Hepatocyte (in vitro differentiated cells): ENCODE measurements at regions not wholly inside any gene's neighbourhood (a gene's known extent, or its start where the extent isn't known, plus 50 kb on each side); places are given as distances from the start of the nearest gene placed in this dataset.

Experiments
- DNase-seq: peaks from one replicate; pipeline ENCODE4 v3.0.0-alpha.2; 2016; ENCODE audit warnings: low spot score
- H2AFZ ChIP-seq: fragments of 200-600 bp; sonication (generic); 2 replicates; pipeline ENCODE4 v1.6.0; 2016; ENCODE audit warnings: antibody characterized with exemption, mild to moderate bottlenecking
- H3K27ac ChIP-seq: fragments of 200-600 bp; sonication (generic); 2 replicates; pipeline ENCODE4 v1.5.1; 2016; ENCODE audit warnings: mild to moderate bottlenecking
- H3K27me3 ChIP-seq: fragments of 200-600 bp; sonication (generic); 2 replicates; pipeline ENCODE4 v1.6.1; 2016
- H3K36me3 ChIP-seq: fragments of 200-600 bp; sonication (generic); replicated peaks from 2 replicates; pipeline ENCODE4 v1.5.1; 2016; ENCODE audit warnings: low read depth; ENCODE audit not compliant: insufficient read depth
- H3K4me1 ChIP-seq: fragments of 200-600 bp; sonication (generic); 2 replicates; pipeline ENCODE4 v1.5.1; 2016; ENCODE audit warnings: mild to moderate bottlenecking, moderate library complexity; ENCODE audit not compliant: insufficient read depth
- H3K4me2 ChIP-seq: fragments of 200-600 bp; sonication (generic); 2 replicates; pipeline ENCODE4 v1.6.0; 2016
- H3K4me3 ChIP-seq: fragments of 200-600 bp; sonication (generic); 2 replicates; pipeline ENCODE4 v1.5.1; 2016; ENCODE audit warnings: mild to moderate bottlenecking
- H3K79me2 ChIP-seq: fragments of 200-600 bp; sonication (generic); 2 replicates; pipeline ENCODE4 v1.6.0; 2017; ENCODE audit warnings: mild to moderate bottlenecking
- H3K9me2 ChIP-seq: fragments of 200-600 bp; sonication (generic); replicated peaks from 2 replicates; pipeline ENCODE4 v1.6.0; 2017; ENCODE audit warnings: mild to moderate bottlenecking; ENCODE audit not compliant: insufficient read depth
- H3K9me3 ChIP-seq: fragments of 200-600 bp; sonication (generic); 2 replicates; pipeline ENCODE4 v1.5.1; 2016; ENCODE audit warnings: low read depth, mild to moderate bottlenecking
- H4K20me1 ChIP-seq: fragments of 200-600 bp; sonication (generic); 2 replicates; pipeline ENCODE4 v1.6.0; 2016; ENCODE audit warnings: mild to moderate bottlenecking; ENCODE audit not compliant: insufficient read depth, poor library complexity, severe bottlenecking
- EZH2 ChIP-seq: fragments of 200-600 bp; sonication (generic); IDR thresholded peaks from 2 replicates; pipeline ENCODE4 v1.6.1; 2016; ENCODE audit warnings: antibody characterized with exemption, mild to moderate bottlenecking, borderline replicate concordance
- EZH2phosphoT487 ChIP-seq: fragments of 200-600 bp; sonication (generic); IDR thresholded peaks from one replicate; pipeline ENCODE4 v1.6.1; 2018; ENCODE audit warnings: antibody characterized with exemption, mild to moderate bottlenecking, low read depth, moderate library complexity; ENCODE audit not compliant: unreplicated experiment, severe bottlenecking
- WGBS: methylation state at CpG from one replicate; pipeline ENCODE4 v1.1.6; 2016; ENCODE audit warnings: low lambda C conversion rate; ENCODE audit errors: missing lambda C conversion rate; 5-methylcytosine and 5-hydroxymethylcytosine counted together
- TF ChIP-seq, protein P1 (sequence below): fragments of 200-600 bp; sonication (generic); IDR thresholded peaks from 2 replicates; pipeline ENCODE4 v1.5.1; 2016; ENCODE audit warnings: antibody characterized with exemption, mild to moderate bottlenecking; ENCODE audit not compliant: poor library complexity

- Histone ChIP-seq H3K4me3 (no peak overlapping the region), H3K4me2 (no peak overlapping the region), H2AFZ (no peak overlapping the region), H3K36me3 (no peaks in the 10 kb centered on the region), H4K20me1 (no peaks in the 10 kb centered on the region), H3K79me2 (no peaks in the 10 kb centered on the region), H3K9me3 (no peaks in the 10 kb centered on the region), H3K9me2 (no peaks in the 10 kb centered on the region), H3K4me1 (peaks cover 21% of the 10 kb centered on the region), H3K27me3 (no peaks in the 10 kb centered on the region), H3K27ac (no peak overlapping the region)
- no peak for DNase-seq
- TF ChIP-seq EZH2 = no peak
- TF ChIP-seq, protein P1, sequence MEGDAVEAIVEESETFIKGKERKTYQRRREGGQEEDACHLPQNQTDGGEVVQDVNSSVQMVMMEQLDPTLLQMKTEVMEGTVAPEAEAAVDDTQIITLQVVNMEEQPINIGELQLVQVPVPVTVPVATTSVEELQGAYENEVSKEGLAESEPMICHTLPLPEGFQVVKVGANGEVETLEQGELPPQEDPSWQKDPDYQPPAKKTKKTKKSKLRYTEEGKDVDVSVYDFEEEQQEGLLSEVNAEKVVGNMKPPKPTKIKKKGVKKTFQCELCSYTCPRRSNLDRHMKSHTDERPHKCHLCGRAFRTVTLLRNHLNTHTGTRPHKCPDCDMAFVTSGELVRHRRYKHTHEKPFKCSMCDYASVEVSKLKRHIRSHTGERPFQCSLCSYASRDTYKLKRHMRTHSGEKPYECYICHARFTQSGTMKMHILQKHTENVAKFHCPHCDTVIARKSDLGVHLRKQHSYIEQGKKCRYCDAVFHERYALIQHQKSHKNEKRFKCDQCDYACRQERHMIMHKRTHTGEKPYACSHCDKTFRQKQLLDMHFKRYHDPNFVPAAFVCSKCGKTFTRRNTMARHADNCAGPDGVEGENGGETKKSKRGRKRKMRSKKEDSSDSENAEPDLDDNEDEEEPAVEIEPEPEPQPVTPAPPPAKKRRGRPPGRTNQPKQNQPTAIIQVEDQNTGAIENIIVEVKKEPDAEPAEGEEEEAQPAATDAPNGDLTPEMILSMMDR = no peak
- TF ChIP-seq EZH2phosphoT487 = no peak
- WGBS = 89% methylated on average over 12 of the region's 12 CpGs
Observed at GRCh38 chr9:129381481-129381957, 203.5 kb upstream of the IER5L start.

DNA sequence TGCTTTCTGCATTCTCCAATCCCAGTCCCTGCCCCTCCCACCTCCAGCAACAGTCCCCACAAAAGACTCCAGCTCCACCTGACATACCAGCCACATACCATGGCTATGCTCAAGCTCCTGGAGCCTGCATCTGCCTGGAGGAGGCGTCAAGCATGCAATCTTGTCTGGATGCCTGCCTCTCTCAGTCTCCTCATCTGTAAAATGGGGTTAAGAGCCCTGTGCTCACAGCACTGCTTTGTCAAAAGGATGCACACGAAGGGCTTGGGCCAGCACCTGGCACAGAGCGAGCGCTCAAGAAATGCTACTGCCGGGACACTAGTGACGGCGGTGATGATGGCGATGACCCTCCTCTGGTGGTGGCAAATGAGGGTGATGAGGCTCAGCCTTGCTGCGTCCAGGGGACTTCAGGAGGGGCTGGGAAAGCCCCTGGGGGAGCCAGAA, 202.9 kb upstream of the IER5L start:
- TF ChIP-seq EZH2 = no peak
- TF ChIP-seq, protein P1 = no peak
- TF ChIP-seq EZH2phosphoT487 = no peak
- Histone ChIP-seq H3K36me3 (no peaks in the 10 kb centered on the region), H3K27me3 (no peaks in the 10 kb centered on the region), H3K9me3 (no peaks in the 10 kb centered on the region), H3K79me2 (no peaks in the 10 kb centered on the region), H4K20me1 (no peaks in the 10 kb centered on the region), H3K9me2 (no peaks in the 10 kb centered on the region), H3K4me1 (peaks cover 21% of the 10 kb centered on the region), H2AFZ (no peak overlapping the region), H3K4me3 (no peak overlapping the region), H3K27ac (no peak overlapping the region), H3K4me2 (no peak overlapping the region)
- 86% methylated on average over 9 of the region's 9 CpGs for WGBS
- no peak for DNase-seq

DNA sequence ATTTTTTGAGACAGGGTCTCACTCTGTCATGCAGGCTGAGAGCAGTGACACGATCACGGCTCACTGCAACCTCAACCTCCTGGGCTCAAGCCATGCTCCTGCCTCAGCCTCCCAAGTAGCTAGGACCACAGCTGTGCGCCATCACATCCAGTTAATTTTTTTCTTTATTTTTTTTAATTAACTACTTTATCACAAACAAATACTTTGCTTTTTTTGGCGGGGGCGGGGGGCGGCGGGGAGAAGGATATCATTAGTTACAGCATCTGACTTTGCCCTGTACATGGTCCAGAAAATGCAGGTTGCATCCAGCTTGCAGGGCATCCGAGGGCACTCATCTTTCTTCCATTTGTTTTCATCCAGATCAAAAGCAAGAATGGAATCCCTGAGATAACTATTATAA, 201.8 kb upstream of the IER5L start:
- 89% methylated on average over 8 of the region's 8 CpGs for WGBS
- Histone ChIP-seq H3K27ac (no peak overlapping the region), H2AFZ (no peak overlapping the region), H3K4me3 (no peak overlapping the region), H3K79me2 (no peaks in the 10 kb centered on the region), H3K4me2 (no peak overlapping the region), H3K27me3 (no peaks in the 10 kb centered on the region), H3K9me2 (no peaks in the 10 kb centered on the region), H3K9me3 (no peaks in the 10 kb centered on the region), H4K20me1 (no peaks in the 10 kb centered on the region), H3K4me1 (peaks cover 21% of the 10 kb centered on the region), H3K36me3 (no peaks in the 10 kb centered on the region)
- DNase-seq = no peak
- no peak for TF ChIP-seq EZH2phosphoT487
- TF ChIP-seq EZH2 = no peak
- TF ChIP-seq, protein P1 = no peak
